BJ (cell line): ENCODE measurements at regions not wholly inside any gene's neighbourhood (a gene's known extent, or its start where the extent isn't known, plus 50 kb on each side); places are given as distances from the start of the nearest gene placed in this dataset.

Experiments
- CTCF ChIA-PET: fragments of 350-600 bp; formaldehyde crosslinking; extraction: SDS; loops from one replicate; lab custom pipeline; 2021; ENCODE audit warnings: antibody characterized with exemption, inconsistent platforms; lab: Yijun Ruan, JAX
- POLR2A ChIA-PET: fragments of 300-600 bp; sonication (Branson Sonifier 250); formaldehyde crosslinking; extraction: SDS; loops from one replicate; lab custom pipeline; 2021; ENCODE audit warnings: antibody characterized with exemption; lab: Charles Lee
- DNase-seq: peaks from one replicate; pipeline ENCODE4 v3.0.0-alpha.2; 2011; ENCODE audit warnings: low read depth
- H3K27me3 ChIP-seq: 2 replicates; pipeline ENCODE4 v1.6.0; 2011; ENCODE audit warnings: low read length; ENCODE audit not compliant: control insufficient read depth, insufficient read depth
- H3K36me3 ChIP-seq: 2 replicates; pipeline ENCODE4 v1.5.1; 2011; ENCODE audit warnings: low read length; ENCODE audit not compliant: control insufficient read depth, insufficient read depth
- H3K4me3 ChIP-seq: 2 replicates; pipeline ENCODE4 v1.5.1; 2011; ENCODE audit warnings: low read depth, mild to moderate bottlenecking, control low read depth, low read length
- CTCF ChIP-seq: IDR thresholded peaks from 2 replicates; pipeline ENCODE4 v1.5.1; 2011; ENCODE audit warnings: low read depth, mild to moderate bottlenecking, control low read depth, inconsistent platforms, low read length, moderate library complexity; ENCODE audit not compliant: insufficient read depth

GRCh38 chr17:77471984-77472461, 331.3 kb downstream of the SEC14L1 start:
- no peak for DNase-seq
- ChIA-PET POLR2A (no interaction called here), CTCF (interaction anchor here (0.8 to 1.8 kb wide), 4 partner anchors 38 to 45 kb away, joined by 3 to 12 read pairs (median 4); no protein-coding TSS in a partner anchor)
- Histone ChIP-seq H3K4me3 (no peak overlapping the region), H3K36me3 (peaks cover 2% of the 10 kb centered on the region), H3K27me3 (no peaks in the 10 kb centered on the region)
- TF ChIP-seq CTCF: no peak

GRCh38 chr17:77472468-77473310, 331.9 kb downstream of the SEC14L1 start:
- DNase-seq: no peak
- H3K27me3 ChIP-seq: no peaks in the 10 kb centered on the region
- ChIA-PET CTCF (interaction anchor here (0.8 to 1.8 kb wide), 5 partner anchors 22 to 45 kb away, joined by 3 to 12 read pairs (median 3); no protein-coding TSS in a partner anchor), POLR2A (no interaction called here)
- H3K4me3 ChIP-seq: no peak overlapping the region
- no peaks in the 10 kb centered on the region; the same call in 1 of the 2 replicates for H3K36me3 ChIP-seq
- TF ChIP-seq CTCF: 0 out of 2 replicates have a peak, but pooled peaks have one; percentile 3

- ChIA-PET POLR2A (no interaction called here), CTCF (interaction anchor here (1.4 to 5.6 kb wide), 3 partner anchors 43 to 46 kb away, joined by 4 to 27 read pairs (median 12); no protein-coding TSS in a partner anchor)
- no peaks in the 10 kb centered on the region; the same call in 1 of the 2 replicates for H3K36me3 ChIP-seq
- TF ChIP-seq CTCF: no peak
- no peaks in the 10 kb centered on the region for H3K27me3 ChIP-seq
- no peak overlapping the region for H3K4me3 ChIP-seq
- DNase-seq: no peak
Observed at GRCh38 chr17:77473615-77474226, 333.0 kb downstream of the SEC14L1 start.

- no peak for DNase-seq
- POLR2A ChIA-PET: no interaction called here
- CTCF ChIA-PET: interaction anchor here (0.6 to 5.6 kb wide), 5 partner anchors 29 to 1243 kb away, joined by 3 to 27 read pairs (median 3); no protein-coding TSS in a partner anchor
- TF ChIP-seq CTCF: no peak
- Histone ChIP-seq H3K4me3 (no peak overlapping the region), H3K27me3 (no peaks in the 10 kb centered on the region), H3K36me3 (no peaks in the 10 kb centered on the region; the same call in 1 of the 2 replicates)
Observed at GRCh38 chr17:77474292-77474988, 333.7 kb downstream of the SEC14L1 start.
